Mucosa of rectum (tissue), 2 donors: ENCODE measurements at regions not wholly inside any gene's neighbourhood (a gene's known extent, or its start where the extent isn't known, plus 50 kb on each side); places are given as distances from the start of the nearest gene placed in this dataset.

Source experiments
- H3K27ac ChIP-seq, 2 donors: one replicate each; pipeline ENCODE4 v1.7.0; 2013; ENCODE audit warnings: inconsistent platforms in 2 of 2, low read depth in 2 of 2, low read length in 2 of 2
- H3K27me3 ChIP-seq, 2 donors: one replicate each; pipeline ENCODE4 v1.7.0; 2013; ENCODE audit warnings: low read length in 2 of 2; ENCODE audit not compliant: control insufficient read depth in 2 of 2, insufficient read depth in 2 of 2
- H3K36me3 ChIP-seq, 2 donors: one replicate each; pipeline ENCODE4 v1.7.0; 2013; ENCODE audit warnings: low read length in 2 of 2; ENCODE audit not compliant: control insufficient read depth in 2 of 2, insufficient read depth in 2 of 2
- H3K4me1 ChIP-seq, 2 donors: one replicate each; pipeline ENCODE4 v1.7.0; 2013; ENCODE audit warnings: low read length in 2 of 2, mild to moderate bottlenecking in 1 of 2; ENCODE audit not compliant: control insufficient read depth in 2 of 2, insufficient read depth in 2 of 2
- H3K4me3 ChIP-seq, 2 donors: one replicate each; pipeline ENCODE4 v1.7.0; 2013; ENCODE audit warnings: low read length in 2 of 2
- H3K9ac ChIP-seq, 2 donors: one replicate each; pipeline ENCODE4 v1.7.0; 2013; ENCODE audit warnings: low read length in 2 of 2, low read depth in 1 of 2, mild to moderate bottlenecking in 1 of 2
- H3K9me3 ChIP-seq, 2 donors: one replicate each; pipeline ENCODE4 v1.7.0; 2013; ENCODE audit warnings: low read length in 2 of 2; ENCODE audit not compliant: control insufficient read depth in 2 of 2
- donor health status: healthy.
- donor health status: Normal muscosa, but diverticular disease.

DNA sequence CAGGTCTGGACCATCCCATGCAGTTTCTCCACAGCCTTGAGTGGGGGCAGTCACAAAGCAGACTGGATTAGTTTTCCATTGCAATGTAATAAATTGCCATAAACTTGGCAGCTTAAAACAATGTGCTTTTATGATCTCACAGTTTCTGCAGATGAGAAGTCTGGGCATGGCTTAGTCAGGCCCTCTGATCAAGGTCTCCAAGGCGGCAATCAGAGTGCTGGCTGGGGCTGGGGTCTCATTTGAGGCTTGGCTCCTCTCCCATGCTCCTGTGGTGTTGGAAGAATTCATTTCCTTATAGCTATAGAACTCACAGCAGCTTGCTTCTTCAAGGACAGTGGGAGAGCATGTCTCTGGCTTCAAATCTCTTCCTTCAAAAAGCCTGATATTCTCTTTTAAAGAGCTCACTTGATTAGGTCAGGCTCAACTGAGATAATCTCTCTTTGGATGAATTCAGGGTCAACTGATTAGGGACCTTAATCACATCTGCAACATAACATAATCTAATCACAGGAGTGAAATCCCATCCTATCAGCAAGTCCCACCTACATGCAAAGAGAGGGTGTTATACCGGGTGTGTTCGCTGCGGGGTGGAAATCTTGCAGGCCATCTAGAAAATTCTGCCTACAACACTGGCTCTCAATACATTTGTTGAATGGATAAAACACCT, 77.4 kb upstream of the SULF2 start:
- Histone ChIP-seq H3K27ac (no peak overlapping the region), H3K4me3 (no peak overlapping the region), H3K4me1 (no peaks in the 10 kb centered on the region), H3K36me3 (no peaks in the 10 kb centered on the region), H3K27me3 (no peaks in the 10 kb centered on the region), H3K9ac (no peak overlapping the region), H3K9me3 (no peaks in the 10 kb centered on the region)

DNA sequence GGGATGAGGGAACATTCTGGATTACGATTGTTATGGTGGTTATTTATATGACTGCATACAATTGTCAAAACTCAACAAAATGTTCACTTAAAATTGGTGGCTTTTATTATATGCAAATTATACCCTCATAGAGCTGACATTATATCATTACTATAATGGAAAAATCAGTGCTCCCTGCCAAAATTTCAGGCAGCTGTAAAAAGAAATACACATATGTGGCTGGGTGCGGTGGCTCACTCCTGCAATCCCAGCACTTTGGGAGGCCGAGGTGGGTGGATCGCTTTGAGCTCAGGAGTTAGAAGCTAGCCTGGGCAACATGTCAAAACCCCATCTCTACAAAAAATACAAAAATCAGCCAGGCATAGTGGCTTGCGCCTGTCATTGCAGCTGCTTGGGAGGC, 75.8 kb upstream of the SULF2 start:
- H3K9ac ChIP-seq: no peak overlapping the region
- H3K27ac ChIP-seq: no peak overlapping the region
- no peaks in the 10 kb centered on the region for H3K27me3 ChIP-seq
- no peaks in the 10 kb centered on the region for H3K36me3 ChIP-seq
- H3K4me3 ChIP-seq: no peak overlapping the region
- H3K4me1 ChIP-seq: no peaks in the 10 kb centered on the region
- no peaks in the 10 kb centered on the region for H3K9me3 ChIP-seq

DNA sequence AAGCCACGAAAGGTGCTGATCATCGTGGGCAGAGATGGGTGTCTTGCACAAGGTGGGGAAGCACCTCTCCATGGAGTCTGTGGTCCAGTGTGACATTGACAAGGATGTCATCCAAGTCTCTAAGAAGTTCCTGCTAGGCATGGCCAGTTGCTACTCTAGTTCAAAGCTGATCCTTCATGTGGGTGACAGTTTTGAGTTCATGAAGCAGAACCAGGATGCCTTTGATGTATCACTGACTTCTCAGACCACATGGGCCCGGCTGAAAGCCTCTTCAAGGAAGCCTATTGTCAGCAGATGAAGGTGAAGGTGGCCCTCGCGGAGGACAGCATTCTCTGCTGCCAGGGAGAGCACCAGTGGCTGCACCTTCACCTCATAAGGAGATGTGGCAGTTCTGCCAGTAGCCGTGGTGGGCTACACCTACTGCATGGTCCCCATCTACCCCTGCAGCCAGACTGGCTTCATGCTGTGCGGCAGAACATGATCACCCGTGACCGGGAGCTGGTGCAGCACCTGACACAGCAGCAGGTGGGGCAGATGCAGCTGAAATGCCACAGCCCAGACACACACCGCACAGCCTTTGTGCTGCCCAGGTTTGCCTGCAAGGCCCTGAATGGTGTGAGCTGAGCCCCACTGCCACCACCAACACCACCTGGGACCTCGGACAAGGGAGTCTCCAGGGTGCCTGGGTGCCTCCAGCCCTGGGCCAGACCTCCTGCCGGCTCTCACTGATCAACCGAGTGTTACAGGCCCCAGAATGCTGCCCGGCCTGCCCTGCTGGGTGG, 75.0 kb upstream of the SULF2 start:
- Histone ChIP-seq H3K4me3 (no peak overlapping the region), H3K9ac (no peak overlapping the region), H3K27me3 (no peaks in the 10 kb centered on the region), H3K4me1 (no peaks in the 10 kb centered on the region), H3K36me3 (no peaks in the 10 kb centered on the region), H3K9me3 (no peaks in the 10 kb centered on the region), H3K27ac (no peak overlapping the region)

DNA sequence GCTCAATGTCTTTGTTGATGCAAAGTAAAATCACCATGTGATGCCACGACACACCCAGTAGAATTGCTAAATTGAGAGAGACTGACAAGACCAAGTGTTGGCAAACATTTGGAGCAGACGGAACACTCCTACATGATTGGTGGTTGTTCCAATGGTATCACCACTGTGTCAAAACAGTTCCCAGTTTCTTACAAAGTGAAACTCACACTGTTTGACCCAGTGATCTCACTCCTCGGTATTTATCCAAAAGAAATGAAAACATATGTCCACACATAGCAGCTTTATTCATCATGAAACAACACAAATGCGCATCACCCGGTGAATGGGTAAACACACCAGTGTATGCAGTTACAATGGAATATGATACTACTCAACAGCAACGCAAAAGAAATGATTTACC, 74.0 kb upstream of the SULF2 start:
- H3K9me3 ChIP-seq: no peaks in the 10 kb centered on the region
- H3K27me3 ChIP-seq: no peaks in the 10 kb centered on the region
- H3K4me3 ChIP-seq: no peak overlapping the region
- no peak overlapping the region for H3K27ac ChIP-seq
- H3K9ac ChIP-seq: no peak overlapping the region
- no peaks in the 10 kb centered on the region for H3K36me3 ChIP-seq
- no peaks in the 10 kb centered on the region for H3K4me1 ChIP-seq

DNA sequence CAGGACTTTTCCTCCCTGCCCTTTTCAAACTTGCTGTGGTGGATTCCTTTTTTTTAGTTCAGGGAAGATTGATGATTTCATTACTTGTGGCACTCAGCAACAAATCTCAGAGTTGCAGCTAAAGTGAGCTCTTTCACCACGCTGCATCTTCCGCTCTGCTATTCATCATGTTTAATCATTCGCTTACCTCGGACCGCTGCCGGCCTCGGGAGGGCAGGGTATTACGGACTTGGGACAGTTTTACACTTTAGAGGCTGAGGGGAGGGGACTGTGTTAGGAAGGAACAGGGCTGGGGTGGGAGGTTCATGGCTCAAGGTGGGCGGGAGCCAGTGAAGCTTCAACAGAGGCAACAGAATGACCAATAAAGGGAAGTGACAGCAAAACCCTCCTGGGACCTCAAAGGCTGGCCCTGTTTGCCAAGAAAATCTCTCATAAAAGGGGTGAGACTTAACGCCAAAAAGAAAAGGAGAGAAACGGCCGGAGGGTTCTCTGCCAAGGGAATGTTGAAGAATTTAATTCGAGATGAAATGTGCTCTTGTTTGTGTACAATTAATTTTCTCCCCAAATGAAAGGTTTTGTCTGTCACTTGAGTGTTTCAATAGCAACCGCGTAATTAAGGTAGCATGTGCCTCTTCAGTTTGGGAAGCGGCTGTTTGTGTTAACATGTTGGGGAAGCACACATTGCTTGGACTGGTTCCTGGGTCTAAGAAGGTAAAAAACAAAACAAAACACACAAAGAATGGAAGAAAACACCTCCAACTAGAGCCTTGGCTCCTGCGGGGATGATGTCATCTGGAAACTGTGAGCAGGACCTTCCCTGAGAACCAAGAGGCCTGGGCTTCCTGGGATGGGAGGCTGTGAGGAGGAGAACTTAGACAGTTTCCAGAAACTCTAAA, 72.5 kb upstream of the SULF2 start:
- no peak overlapping the region for H3K27ac ChIP-seq
- no peak overlapping the region for H3K9ac ChIP-seq
- H3K36me3 ChIP-seq: no peaks in the 10 kb centered on the region
- no peaks in the 10 kb centered on the region for H3K27me3 ChIP-seq
- H3K4me3 ChIP-seq: no peak overlapping the region
- no peaks in the 10 kb centered on the region for H3K9me3 ChIP-seq
- H3K4me1 ChIP-seq: no peaks in the 10 kb centered on the region

DNA sequence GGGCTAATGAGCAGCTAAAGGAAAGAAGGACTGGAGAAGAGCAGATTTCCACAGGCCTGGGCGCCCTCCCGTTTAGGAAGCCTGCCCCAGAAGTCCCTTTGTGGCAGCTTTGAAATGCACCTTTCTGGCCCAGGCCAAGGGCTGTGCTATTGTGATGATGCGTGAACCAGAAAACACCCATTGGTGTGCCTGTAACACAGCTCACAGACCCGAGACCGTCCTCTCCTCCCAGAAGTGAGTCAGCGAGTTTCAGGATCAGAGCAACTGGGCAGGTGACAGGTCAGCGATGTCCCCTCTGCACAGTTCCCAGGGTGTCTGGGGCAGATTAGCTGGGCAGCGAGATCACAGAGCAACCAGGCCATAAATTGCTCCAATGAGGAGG, 71.9 kb upstream of the SULF2 start:
- Histone ChIP-seq H3K9me3 (no peaks in the 10 kb centered on the region), H3K9ac (no peak overlapping the region), H3K4me3 (no peak overlapping the region), H3K27me3 (no peaks in the 10 kb centered on the region), H3K36me3 (no peaks in the 10 kb centered on the region), H3K27ac (no peak overlapping the region), H3K4me1 (no peaks in the 10 kb centered on the region)

DNA sequence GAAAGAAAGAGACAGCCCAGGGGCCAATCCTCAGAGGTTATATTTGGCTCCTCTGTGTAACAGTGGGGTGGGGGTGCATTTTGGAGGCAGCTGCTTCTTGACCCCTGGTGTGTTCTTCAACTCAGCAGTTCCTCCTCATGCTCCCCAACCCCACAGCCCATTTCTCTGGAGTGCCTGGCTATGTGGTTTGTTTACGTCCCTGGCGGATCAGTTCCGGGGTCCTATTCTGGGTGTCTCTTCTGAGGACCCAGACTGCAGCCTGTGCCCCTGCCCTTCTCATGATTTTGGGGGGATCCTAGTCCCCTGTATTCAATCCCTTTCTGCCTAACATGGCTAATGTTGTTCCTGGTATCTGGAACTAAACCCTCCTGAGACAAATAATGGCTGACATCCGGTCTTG, 70.5 kb upstream of the SULF2 start:
- Histone ChIP-seq H3K27ac (no peak overlapping the region), H3K4me3 (no peak overlapping the region), H3K9me3 (no peaks in the 10 kb centered on the region), H3K36me3 (no peaks in the 10 kb centered on the region), H3K9ac (no peak overlapping the region), H3K27me3 (no peaks in the 10 kb centered on the region), H3K4me1 (no peaks in the 10 kb centered on the region)

DNA sequence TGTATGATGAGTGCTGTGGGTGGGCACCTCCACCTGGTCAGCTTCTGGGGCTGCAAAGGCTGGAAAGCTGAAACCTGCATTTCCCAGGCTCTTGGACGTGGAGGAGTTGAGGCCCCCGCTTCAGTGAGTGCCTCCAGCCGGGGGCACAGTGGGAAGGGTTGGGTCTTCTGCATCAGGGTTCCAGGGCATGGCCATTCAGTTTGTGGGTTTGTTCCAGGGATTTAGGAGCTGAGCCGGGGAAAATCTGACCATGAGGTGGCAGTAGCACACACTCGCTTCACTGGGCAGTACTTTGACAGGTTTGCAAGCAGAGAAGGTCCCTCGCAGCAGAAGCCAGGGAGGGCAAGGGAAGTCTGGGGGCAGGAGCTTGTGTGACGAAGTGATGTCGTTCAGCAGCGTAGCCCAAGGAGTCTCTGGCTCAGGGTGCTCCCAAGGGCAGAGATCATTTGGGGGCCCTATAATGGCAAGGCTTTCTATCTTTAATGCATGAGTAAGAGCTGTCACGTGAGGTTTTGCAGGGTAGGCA, 69.5 kb upstream of the SULF2 start:
- Histone ChIP-seq H3K27ac (no peak overlapping the region), H3K9me3 (no peaks in the 10 kb centered on the region), H3K4me3 (no peak overlapping the region), H3K9ac (no peak overlapping the region), H3K4me1 (no peaks in the 10 kb centered on the region), H3K27me3 (no peaks in the 10 kb centered on the region), H3K36me3 (no peaks in the 10 kb centered on the region)

DNA sequence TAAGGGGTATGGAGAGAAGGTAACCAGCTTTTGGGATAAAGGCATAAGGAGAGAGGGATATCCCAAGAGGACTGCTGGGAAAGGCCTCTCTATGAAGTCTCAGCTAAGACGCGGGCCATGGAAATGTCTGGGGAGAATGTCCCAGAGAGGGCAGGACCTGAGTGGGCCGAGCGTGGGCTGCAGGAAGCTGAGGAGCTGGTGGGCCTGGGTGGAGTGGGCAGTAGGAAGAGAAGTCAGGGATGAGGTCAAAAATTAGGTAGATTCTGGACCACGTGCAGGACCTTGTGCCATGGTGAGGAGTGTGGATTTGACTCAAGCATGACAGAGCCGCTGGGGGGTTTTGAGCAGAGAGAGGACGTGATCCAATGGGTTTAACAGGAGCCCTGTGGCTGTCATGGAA, 66.5 kb upstream of the SULF2 start:
- no peaks in the 10 kb centered on the region for H3K9me3 ChIP-seq
- no peaks in the 10 kb centered on the region for H3K27me3 ChIP-seq
- no peaks in the 10 kb centered on the region for H3K4me1 ChIP-seq
- no peak overlapping the region for H3K4me3 ChIP-seq
- H3K36me3 ChIP-seq: no peaks in the 10 kb centered on the region
- no peak overlapping the region for H3K27ac ChIP-seq
- H3K9ac ChIP-seq: no peak overlapping the region

DNA sequence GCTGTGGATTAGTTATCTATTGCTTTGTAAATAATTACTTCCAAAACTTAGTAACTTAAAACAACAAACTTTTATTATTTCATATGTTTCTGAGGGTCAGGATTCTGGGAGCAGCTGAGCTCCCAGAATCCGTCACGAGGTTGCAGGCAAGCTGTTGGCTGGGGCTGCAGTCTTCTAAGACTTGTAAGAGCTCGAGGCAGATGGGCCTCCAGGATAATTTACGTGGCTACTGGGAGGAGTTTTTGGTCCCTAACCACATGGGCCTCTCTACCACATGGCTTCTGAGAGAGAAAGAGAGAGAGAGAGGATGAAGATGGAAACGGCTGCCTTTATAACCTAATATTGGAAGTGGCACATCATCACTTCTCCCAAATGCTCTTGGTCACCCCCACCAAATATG, 64.9 kb upstream of the SULF2 start:
- Histone ChIP-seq H3K27ac (no peak overlapping the region), H3K9ac (no peak overlapping the region), H3K27me3 (no peaks in the 10 kb centered on the region), H3K4me1 (no peaks in the 10 kb centered on the region), H3K9me3 (no peaks in the 10 kb centered on the region), H3K4me3 (no peak overlapping the region), H3K36me3 (no peaks in the 10 kb centered on the region)
